ENCODE measurements at regions not wholly inside any gene's neighbourhood (a gene's known extent, or its start where the extent isn't known, plus 50 kb on each side); places are given as distances from the start of the nearest gene placed in this dataset.

DNA sequence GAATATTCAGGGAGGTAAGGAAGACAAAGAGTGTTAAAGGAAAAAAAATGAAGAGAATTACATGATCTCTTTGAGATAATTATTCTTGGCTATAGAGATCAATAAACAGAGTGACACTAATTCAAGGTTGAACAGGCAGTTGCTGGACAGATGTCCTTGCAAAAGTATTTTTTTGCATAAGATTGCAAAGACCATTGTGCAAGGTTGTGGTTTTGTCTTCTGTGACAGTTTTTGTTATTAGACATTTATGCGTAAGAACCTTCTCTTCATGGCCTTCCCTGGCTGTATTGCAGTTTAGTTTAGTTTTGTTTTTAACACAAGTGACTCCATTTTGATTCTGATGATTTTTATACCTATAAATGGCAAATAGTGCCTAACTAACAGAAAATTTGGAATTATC lies 682.8 kb upstream of the ARPP21 start:
- Mint-ChIP-seq H3K9me3 (peaks cover 0 to 8% (median 0%) of the 10 kb centered on the region in 3 donors), H3K27ac (no peak overlapping the region), H3K36me3 (no peaks in the 10 kb centered on the region), H3K4me1 (peaks cover 0 to 12% (median 0%) of the 10 kb centered on the region in 3 donors), H3K4me3 (no peak overlapping the region), H3K27me3 (no peaks in the 10 kb centered on the region)
- H3K4me3 ChIP-seq (ENCODE audit: control insufficient read depth in 1 of 2, extremely low read depth in 1 of 2, low read length in 1 of 2), result no peak overlapping the region
- DNase-seq (no peak), ATAC-seq (replicated peaks in 1 of 4) (no peak)
- H3K27me3 ChIP-seq (replicated peaks in 1 of 2; ENCODE audit: control insufficient read depth in 2 of 2, extremely low read depth in 1 of 2, insufficient read depth in 2 of 2, low read length in 1 of 2), result no peaks in the 10 kb centered on the region
- POLR2A ChIA-PET, result no interaction called here
- H3K36me3 ChIP-seq (ENCODE audit: control insufficient read depth in 2 of 2, extremely low read depth in 1 of 2, insufficient read depth in 1 of 2, low read length in 1 of 2), result no peaks in the 10 kb centered on the region
- no peak overlapping the region for H3K27ac ChIP-seq (ENCODE audit: low read length)
- no peaks in the 10 kb centered on the region for H3K9me3 ChIP-seq
- CTCF ChIA-PET, result no interaction called here
- peaks cover 0 to 29% of the 10 kb centered on the region in 2 experiments for H3K4me1 ChIP-seq (ENCODE audit: control insufficient read depth in 1 of 2, extremely low read depth in 1 of 2, insufficient read depth in 2 of 2, low read length in 2 of 2)
- WGBS (ENCODE audit: insufficient coverage), result no CpG with 5 or more reads among the region's 1 CpG

DNA sequence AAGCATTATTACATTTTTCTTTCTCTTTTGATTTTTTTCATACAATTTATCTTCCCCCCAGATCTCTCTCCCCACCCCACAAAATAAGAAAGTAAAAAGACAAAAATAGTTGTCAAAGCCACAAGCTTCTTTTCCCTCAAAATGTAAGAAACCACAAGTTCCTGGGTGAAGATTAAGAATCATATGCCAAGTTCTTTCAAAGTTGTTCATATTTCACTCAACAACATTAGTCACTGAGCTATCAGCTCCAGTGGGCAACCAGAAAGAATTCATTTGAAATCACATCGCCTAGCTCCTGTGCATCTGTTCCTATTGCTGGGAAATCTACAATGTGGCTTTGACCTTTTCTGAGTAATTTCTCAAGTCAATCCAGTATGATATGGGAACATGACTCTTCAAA lies 681.6 kb upstream of the ARPP21 start:
- ATAC-seq (replicated peaks in 1 of 4), result no peak
- ChIA-PET POLR2A (no interaction called here), CTCF (no interaction called here)
- no peaks in the 10 kb centered on the region for H3K27me3 ChIP-seq (replicated peaks in 1 of 2; ENCODE audit: control insufficient read depth in 2 of 2, extremely low read depth in 1 of 2, insufficient read depth in 2 of 2, low read length in 1 of 2)
- 0% methylated on average over 1 of the region's 1 CpG for WGBS (ENCODE audit: insufficient coverage)
- peaks cover 0 to 12% (median 0%) of the 10 kb centered on the region in 3 donors for H3K4me1 Mint-ChIP-seq
- no peak overlapping the region for H3K27ac Mint-ChIP-seq
- no peaks in the 10 kb centered on the region for H3K36me3 Mint-ChIP-seq
- no peak overlapping the region for H3K4me3 Mint-ChIP-seq
- no peaks in the 10 kb centered on the region for H3K9me3 ChIP-seq
- no peak overlapping the region for H3K27ac ChIP-seq (ENCODE audit: low read length)
- H3K4me3 ChIP-seq (ENCODE audit: control insufficient read depth in 1 of 2, extremely low read depth in 1 of 2, low read length in 1 of 2), result no peak overlapping the region
- H3K27me3 Mint-ChIP-seq, result no peaks in the 10 kb centered on the region
- peaks cover 0 to 8% (median 6%) of the 10 kb centered on the region in 3 donors for H3K9me3 Mint-ChIP-seq
- DNase-seq, result no peak
- H3K4me1 ChIP-seq (ENCODE audit: control insufficient read depth in 1 of 2, extremely low read depth in 1 of 2, insufficient read depth in 2 of 2, low read length in 2 of 2), result peaks cover 0 to 29% of the 10 kb centered on the region in 2 experiments
- H3K36me3 ChIP-seq (ENCODE audit: control insufficient read depth in 2 of 2, extremely low read depth in 1 of 2, insufficient read depth in 1 of 2, low read length in 1 of 2), result no peaks in the 10 kb centered on the region

DNA sequence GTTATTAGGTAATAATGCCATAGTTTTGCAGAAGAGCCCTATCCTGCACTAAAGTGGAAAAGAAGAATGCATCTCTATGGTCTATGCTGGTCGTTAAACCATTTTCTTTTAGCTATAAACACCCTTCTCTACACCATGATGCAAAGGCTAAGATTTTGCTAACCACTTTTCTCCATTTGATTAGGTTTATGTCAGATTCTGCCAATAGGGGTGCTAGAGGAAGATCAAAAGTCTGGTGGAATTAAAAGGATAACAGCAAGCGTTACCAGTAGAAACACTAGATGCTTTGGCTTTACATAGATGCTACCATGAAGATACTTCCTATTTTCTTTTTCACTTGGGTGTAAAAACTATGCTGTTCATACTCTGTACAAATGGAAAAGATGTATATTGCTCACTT lies 669.8 kb upstream of the ARPP21 start:
- H3K9me3 Mint-ChIP-seq, result peaks cover 0 to 5% (median 4%) of the 10 kb centered on the region in 3 donors
- H3K36me3 Mint-ChIP-seq, result no peaks in the 10 kb centered on the region
- H3K9me3 ChIP-seq, result no peaks in the 10 kb centered on the region
- H3K4me1 ChIP-seq (ENCODE audit: control insufficient read depth in 1 of 2, extremely low read depth in 1 of 2, insufficient read depth in 2 of 2, low read length in 2 of 2), result no peaks in the 10 kb centered on the region
- no peak overlapping the region for H3K4me3 ChIP-seq (ENCODE audit: control insufficient read depth in 1 of 2, extremely low read depth in 1 of 2, low read length in 1 of 2)
- H3K4me3 Mint-ChIP-seq, result no peak overlapping the region
- no CpG with 5 or more reads among the region's 2 CpGs for WGBS (ENCODE audit: insufficient coverage)
- peaks cover 0 to 4% of the 10 kb centered on the region in 2 donors for H3K27me3 Mint-ChIP-seq
- ChIA-PET POLR2A (no interaction called here), CTCF (no interaction called here)
- H3K27me3 ChIP-seq (replicated peaks in 1 of 2; ENCODE audit: control insufficient read depth in 2 of 2, extremely low read depth in 1 of 2, insufficient read depth in 2 of 2, low read length in 1 of 2), result no peaks in the 10 kb centered on the region
- ATAC-seq (replicated peaks in 1 of 4) (no peak), DNase-seq (no peak)
- H3K4me1 Mint-ChIP-seq, result no peaks in the 10 kb centered on the region
- H3K36me3 ChIP-seq (ENCODE audit: control insufficient read depth in 2 of 2, extremely low read depth in 1 of 2, insufficient read depth in 1 of 2, low read length in 1 of 2), result no peaks in the 10 kb centered on the region
- H3K27ac ChIP-seq (ENCODE audit: low read length), result no peak overlapping the region
- no peak overlapping the region for H3K27ac Mint-ChIP-seq

DNA sequence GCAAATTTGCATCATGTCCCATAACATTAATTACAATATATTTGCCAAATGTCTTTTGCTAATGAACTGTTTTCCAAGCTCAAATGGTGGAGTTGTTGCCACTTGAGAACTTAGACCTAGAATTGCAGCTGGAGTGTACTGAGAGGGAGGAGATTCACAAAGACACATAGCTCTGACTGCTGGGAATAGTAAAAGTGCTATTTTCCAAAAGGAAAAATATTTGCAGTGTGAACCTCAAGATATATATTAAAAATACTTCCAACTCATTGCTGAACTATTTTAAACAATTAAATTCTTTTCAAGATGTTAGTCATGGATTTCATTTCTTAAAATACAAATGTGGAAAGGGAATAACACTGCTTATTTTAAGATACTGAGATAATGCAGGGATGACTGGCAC lies 666.8 kb upstream of the ARPP21 start:
- Mint-ChIP-seq H3K27me3 (peaks cover 0 to 3% of the 10 kb centered on the region in 2 donors), H3K27ac (no peak overlapping the region), H3K4me1 (no peaks in the 10 kb centered on the region), H3K9me3 (peaks cover 0 to 13% (median 4%) of the 10 kb centered on the region in 3 donors), H3K36me3 (no peaks in the 10 kb centered on the region), H3K4me3 (no peak overlapping the region)
- H3K4me3 ChIP-seq (ENCODE audit: control insufficient read depth in 1 of 2, extremely low read depth in 1 of 2, low read length in 1 of 2), result no peak overlapping the region
- peaks cover 3% of the 10 kb centered on the region for H3K9me3 ChIP-seq
- POLR2A ChIA-PET, result no interaction called here
- CTCF ChIA-PET, result interaction anchor here in 1 of 2 donors (0.6 to 0.7 kb wide), 2 partner anchors 50 to 51 kb away, joined by 3 read pairs; no protein-coding TSS in a partner anchor
- no peaks in the 10 kb centered on the region for H3K27me3 ChIP-seq (replicated peaks in 1 of 2; ENCODE audit: control insufficient read depth in 2 of 2, extremely low read depth in 1 of 2, insufficient read depth in 2 of 2, low read length in 1 of 2)
- H3K4me1 ChIP-seq (ENCODE audit: control insufficient read depth in 1 of 2, extremely low read depth in 1 of 2, insufficient read depth in 2 of 2, low read length in 2 of 2), result no peaks in the 10 kb centered on the region
- no peak for DNase-seq
- no peaks in the 10 kb centered on the region for H3K36me3 ChIP-seq (ENCODE audit: control insufficient read depth in 2 of 2, extremely low read depth in 1 of 2, insufficient read depth in 1 of 2, low read length in 1 of 2)
- no peak for ATAC-seq (replicated peaks in 1 of 4)
- H3K27ac ChIP-seq (ENCODE audit: low read length), result no peak overlapping the region

DNA sequence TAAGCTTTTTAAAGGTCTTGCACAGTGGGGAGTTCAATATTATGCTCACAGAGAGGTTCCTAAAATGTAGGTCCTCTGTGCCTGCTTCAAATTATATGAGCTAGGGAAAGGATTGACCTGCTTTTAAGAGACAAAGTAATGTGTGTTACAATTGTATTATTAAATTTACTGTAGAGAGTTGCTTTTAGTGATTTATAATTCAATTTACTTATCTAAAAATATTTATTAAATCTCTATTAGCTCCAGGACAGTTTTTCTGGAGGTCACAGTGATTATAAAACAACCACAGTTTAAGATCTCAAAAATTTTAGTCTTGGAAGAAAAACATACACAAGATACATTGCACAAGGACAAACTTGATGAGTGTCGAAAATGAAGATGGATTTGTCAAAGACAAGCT lies 665.7 kb upstream of the ARPP21 start:
- WGBS (ENCODE audit: insufficient coverage), result no CpG with 5 or more reads among the region's 1 CpG
- Histone ChIP-seq H3K9me3 (peaks cover 3% of the 10 kb centered on the region), H3K4me1 (ENCODE audit: control insufficient read depth in 1 of 2, extremely low read depth in 1 of 2, insufficient read depth in 2 of 2, low read length in 2 of 2) (no peaks in the 10 kb centered on the region), H3K27me3 (replicated peaks in 1 of 2; ENCODE audit: control insufficient read depth in 2 of 2, extremely low read depth in 1 of 2, insufficient read depth in 2 of 2, low read length in 1 of 2) (no peaks in the 10 kb centered on the region), H3K4me3 (ENCODE audit: control insufficient read depth in 1 of 2, extremely low read depth in 1 of 2, low read length in 1 of 2) (no peak overlapping the region), H3K27ac (ENCODE audit: low read length) (no peak overlapping the region), H3K36me3 (ENCODE audit: control insufficient read depth in 2 of 2, extremely low read depth in 1 of 2, insufficient read depth in 1 of 2, low read length in 1 of 2) (no peaks in the 10 kb centered on the region)
- Mint-ChIP-seq H3K27ac (no peak overlapping the region), H3K9me3 (peaks cover 0 to 20% (median 4%) of the 10 kb centered on the region in 3 donors), H3K4me3 (no peak overlapping the region), H3K27me3 (peaks cover 0 to 3% of the 10 kb centered on the region in 2 donors), H3K36me3 (no peaks in the 10 kb centered on the region), H3K4me1 (no peaks in the 10 kb centered on the region)
- ChIA-PET POLR2A (no interaction called here), CTCF (no interaction called here)
- DNase-seq (no peak), ATAC-seq (replicated peaks in 1 of 4) (no peak)

DNA sequence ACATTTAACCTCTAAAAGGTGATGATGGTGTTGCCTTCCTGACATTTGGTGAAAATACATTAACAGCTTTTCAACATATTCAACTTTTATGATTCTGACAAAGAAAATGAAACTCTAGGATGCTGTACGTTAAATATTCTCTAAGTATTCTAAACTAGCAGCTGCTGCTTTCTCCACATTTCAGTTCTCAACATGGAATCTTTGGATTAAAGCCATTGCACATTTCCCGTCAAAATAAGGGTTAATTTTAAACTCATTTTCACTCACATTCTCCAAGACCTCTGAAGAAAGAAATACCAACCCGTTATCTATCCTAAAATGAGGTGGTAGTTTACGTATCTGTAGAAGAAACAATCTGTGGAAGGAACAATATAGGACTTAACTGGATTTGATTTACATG lies 655.7 kb upstream of the ARPP21 start:
- no peaks in the 10 kb centered on the region for H3K36me3 ChIP-seq (ENCODE audit: control insufficient read depth in 2 of 2, extremely low read depth in 1 of 2, insufficient read depth in 1 of 2, low read length in 1 of 2)
- Mint-ChIP-seq H3K4me1 (no peaks in the 10 kb centered on the region), H3K4me3 (no peak overlapping the region), H3K27ac (no peak overlapping the region), H3K27me3 (no peaks in the 10 kb centered on the region), H3K36me3 (no peaks in the 10 kb centered on the region), H3K9me3 (peaks cover 0 to 11% (median 2%) of the 10 kb centered on the region in 3 donors)
- CTCF ChIA-PET, result no interaction called here
- H3K9me3 ChIP-seq, result no peaks in the 10 kb centered on the region
- DNase-seq (no peak), ATAC-seq (replicated peaks in 1 of 4) (no peak)
- POLR2A ChIA-PET, result no interaction called here
- H3K4me3 ChIP-seq (ENCODE audit: control insufficient read depth in 1 of 2, extremely low read depth in 1 of 2, low read length in 1 of 2), result no peak overlapping the region
- no peaks in the 10 kb centered on the region for H3K4me1 ChIP-seq (ENCODE audit: control insufficient read depth in 1 of 2, extremely low read depth in 1 of 2, insufficient read depth in 2 of 2, low read length in 2 of 2)
- H3K27ac ChIP-seq (ENCODE audit: low read length), result no peak overlapping the region
- H3K27me3 ChIP-seq (replicated peaks in 1 of 2; ENCODE audit: control insufficient read depth in 2 of 2, extremely low read depth in 1 of 2, insufficient read depth in 2 of 2, low read length in 1 of 2), result no peaks in the 10 kb centered on the region
- WGBS (ENCODE audit: insufficient coverage), result 43% methylated on average over 1 of the region's 4 CpGs

DNA sequence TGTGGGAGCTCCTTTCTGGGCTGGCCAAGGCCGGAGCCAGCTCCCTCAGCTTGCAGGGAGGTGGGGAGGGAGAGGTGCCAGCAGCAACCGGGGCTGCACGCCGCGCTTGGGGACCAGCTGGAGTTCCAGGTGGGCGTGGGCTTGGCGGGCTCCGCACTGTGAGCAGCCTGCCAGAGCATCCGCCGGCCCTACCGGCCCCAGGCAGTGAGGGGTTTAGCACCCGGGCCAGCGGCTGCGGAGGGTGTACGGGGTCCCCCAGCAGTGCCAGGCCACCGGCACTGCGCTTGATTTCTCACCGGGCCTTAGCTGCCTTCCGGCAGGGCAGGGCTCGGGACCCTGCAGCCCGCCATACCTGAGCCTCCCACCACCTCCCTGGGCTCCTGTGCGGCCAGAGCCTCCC lies 651.0 kb upstream of the ARPP21 start:
- DNase-seq, result peak in 1 of 35 experiments; percentile 9
- no peak overlapping the region for H3K27ac Mint-ChIP-seq
- H3K4me1 Mint-ChIP-seq, result no peaks in the 10 kb centered on the region
- Histone ChIP-seq H3K9me3 (no peaks in the 10 kb centered on the region), H3K27me3 (replicated peaks in 1 of 2; ENCODE audit: control insufficient read depth in 2 of 2, extremely low read depth in 1 of 2, insufficient read depth in 2 of 2, low read length in 1 of 2) (no peaks in the 10 kb centered on the region), H3K36me3 (ENCODE audit: control insufficient read depth in 2 of 2, extremely low read depth in 1 of 2, insufficient read depth in 1 of 2, low read length in 1 of 2) (no peaks in the 10 kb centered on the region), H3K4me1 (ENCODE audit: control insufficient read depth in 1 of 2, extremely low read depth in 1 of 2, insufficient read depth in 2 of 2, low read length in 2 of 2) (no peaks in the 10 kb centered on the region), H3K27ac (ENCODE audit: low read length) (no peak overlapping the region), H3K4me3 (ENCODE audit: control insufficient read depth in 1 of 2, extremely low read depth in 1 of 2, low read length in 1 of 2) (no peak overlapping the region)
- WGBS (ENCODE audit: insufficient coverage), result 97% methylated on average over 13 of the region's 22 CpGs
- H3K36me3 Mint-ChIP-seq, result no peaks in the 10 kb centered on the region
- no peak overlapping the region for H3K4me3 Mint-ChIP-seq
- ATAC-seq (replicated peaks in 1 of 4), result no peak
- ChIA-PET CTCF (no interaction called here), POLR2A (no interaction called here)
- peaks cover 0 to 18% (median 5%) of the 10 kb centered on the region in 3 donors for H3K9me3 Mint-ChIP-seq
- no peaks in the 10 kb centered on the region for H3K27me3 Mint-ChIP-seq
